ENCODE measurements at regions not wholly inside any gene's neighbourhood (a gene's known extent, or its start where the extent isn't known, plus 50 kb on each side); places are given as distances from the start of the nearest gene placed in this dataset.

DNA sequence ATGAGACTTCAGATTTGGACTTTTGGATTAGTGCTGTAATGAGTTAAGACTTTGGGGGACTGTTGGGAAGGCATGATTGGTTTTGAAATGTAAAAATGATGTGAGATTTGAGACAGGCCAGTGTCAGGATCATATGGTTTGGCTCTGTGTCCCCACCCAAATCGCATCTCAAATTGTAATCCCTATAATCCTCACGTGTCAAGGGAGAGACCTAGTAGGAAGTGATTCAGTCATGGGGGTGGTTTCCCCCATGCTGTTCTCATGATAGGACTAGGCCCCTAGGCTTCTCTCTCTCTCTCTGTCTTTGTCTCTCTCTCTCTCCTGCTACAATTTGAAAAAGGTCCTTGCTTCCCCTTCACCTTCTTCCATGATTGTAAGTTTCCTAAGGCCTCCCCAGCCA lies 473.3 kb upstream of the CD180 start:
- Mint-ChIP-seq H3K27ac (ENCODE audit: unreplicated experiment) (no peak overlapping the region), H3K4me3 (ENCODE audit: unreplicated experiment) (no peak overlapping the region), H3K36me3 (ENCODE audit: low read depth, unreplicated experiment) (no peaks in the 10 kb centered on the region), H3K27me3 (ENCODE audit: low read depth, unreplicated experiment) (no peaks in the 10 kb centered on the region), H3K9me3 (ENCODE audit: unreplicated experiment) (peaks cover 7% of the 10 kb centered on the region), H3K4me1 (ENCODE audit: low read depth, unreplicated experiment) (no peaks in the 10 kb centered on the region)
- FAIRE-seq (no peak), DNase-seq (ENCODE audit: low read depth) (no peak)
- Histone ChIP-seq H3K9ac (ENCODE audit: low read length) (no peak overlapping the region), H2AFZ (ENCODE audit: low read depth, low read length) (no peak overlapping the region), H3K27me3 (ENCODE audit: insufficient read depth, low read length) (no peaks in the 10 kb centered on the region), H4K20me1 (ENCODE audit: insufficient read depth, low read length) (no peaks in the 10 kb centered on the region), H3K4me1 (ENCODE audit: insufficient read depth, low read length) (no peaks in the 10 kb centered on the region), H3K79me2 (ENCODE audit: insufficient read depth, low read length) (no peaks in the 10 kb centered on the region), H3K4me3 (ENCODE audit: insufficient read depth, low read depth, low read length) (no peak overlapping the region), H3K4me2 (ENCODE audit: low read length) (no peak overlapping the region), H3K27ac (ENCODE audit: low read depth, low read length) (no peak overlapping the region), H3K36me3 (ENCODE audit: insufficient read depth, low read length) (no peaks in the 10 kb centered on the region), H3K9me3 (ENCODE audit: insufficient read depth, low read depth, low read length) (peaks cover 2% of the 10 kb centered on the region)
- TF ChIP-seq, protein P1, sequence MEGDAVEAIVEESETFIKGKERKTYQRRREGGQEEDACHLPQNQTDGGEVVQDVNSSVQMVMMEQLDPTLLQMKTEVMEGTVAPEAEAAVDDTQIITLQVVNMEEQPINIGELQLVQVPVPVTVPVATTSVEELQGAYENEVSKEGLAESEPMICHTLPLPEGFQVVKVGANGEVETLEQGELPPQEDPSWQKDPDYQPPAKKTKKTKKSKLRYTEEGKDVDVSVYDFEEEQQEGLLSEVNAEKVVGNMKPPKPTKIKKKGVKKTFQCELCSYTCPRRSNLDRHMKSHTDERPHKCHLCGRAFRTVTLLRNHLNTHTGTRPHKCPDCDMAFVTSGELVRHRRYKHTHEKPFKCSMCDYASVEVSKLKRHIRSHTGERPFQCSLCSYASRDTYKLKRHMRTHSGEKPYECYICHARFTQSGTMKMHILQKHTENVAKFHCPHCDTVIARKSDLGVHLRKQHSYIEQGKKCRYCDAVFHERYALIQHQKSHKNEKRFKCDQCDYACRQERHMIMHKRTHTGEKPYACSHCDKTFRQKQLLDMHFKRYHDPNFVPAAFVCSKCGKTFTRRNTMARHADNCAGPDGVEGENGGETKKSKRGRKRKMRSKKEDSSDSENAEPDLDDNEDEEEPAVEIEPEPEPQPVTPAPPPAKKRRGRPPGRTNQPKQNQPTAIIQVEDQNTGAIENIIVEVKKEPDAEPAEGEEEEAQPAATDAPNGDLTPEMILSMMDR (IDR thresholded peaks at IDR 0.05; ENCODE audit: insufficient read depth, low read depth, low read length): no peak
- no peak for TF ChIP-seq EZH2 (IDR thresholded peaks at IDR 0.05; ENCODE audit: insufficient read depth, low read length)

DNA sequence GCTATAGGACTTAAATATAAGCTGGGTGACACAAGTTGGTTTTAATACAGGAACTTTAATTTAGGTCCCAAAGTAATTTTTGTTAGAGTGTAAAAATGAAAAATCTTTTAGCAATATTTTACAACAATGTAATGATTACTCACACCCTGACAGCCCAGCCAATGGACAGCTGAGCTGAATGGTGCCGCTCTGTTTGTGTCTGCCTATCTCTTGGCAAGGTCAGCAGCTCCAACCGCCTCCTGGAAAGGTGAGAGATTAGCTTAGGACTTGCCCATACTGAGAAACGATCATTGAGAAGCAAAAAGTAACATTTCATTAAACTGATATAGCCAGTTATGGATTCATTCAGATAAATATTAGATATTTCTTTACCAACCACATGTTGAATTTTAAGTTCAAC lies 463.6 kb upstream of the CD180 start:
- no peaks in the 10 kb centered on the region for H3K36me3 ChIP-seq (ENCODE audit: insufficient read depth, low read length)
- no peak overlapping the region for H3K27ac Mint-ChIP-seq (ENCODE audit: unreplicated experiment)
- no peak overlapping the region for H2AFZ ChIP-seq (ENCODE audit: low read depth, low read length)
- no peak overlapping the region for H3K4me3 ChIP-seq (ENCODE audit: insufficient read depth, low read depth, low read length)
- no peaks in the 10 kb centered on the region for H4K20me1 ChIP-seq (ENCODE audit: insufficient read depth, low read length)
- H3K9ac ChIP-seq (ENCODE audit: low read length): no peak overlapping the region
- H3K4me3 Mint-ChIP-seq (ENCODE audit: unreplicated experiment): no peak overlapping the region
- DNase-seq (ENCODE audit: low read depth): no peak
- H3K4me1 Mint-ChIP-seq (ENCODE audit: low read depth, unreplicated experiment): no peaks in the 10 kb centered on the region
- no peaks in the 10 kb centered on the region for H3K27me3 ChIP-seq (ENCODE audit: insufficient read depth, low read length)
- H3K9me3 Mint-ChIP-seq (ENCODE audit: unreplicated experiment): peaks cover 5% of the 10 kb centered on the region
- TF ChIP-seq, protein P1 (IDR thresholded peaks at IDR 0.05; ENCODE audit: insufficient read depth, low read depth, low read length): no peak
- no peak for TF ChIP-seq EZH2 (IDR thresholded peaks at IDR 0.05; ENCODE audit: insufficient read depth, low read length)
- FAIRE-seq: no peak
- no peaks in the 10 kb centered on the region for H3K9me3 ChIP-seq (ENCODE audit: insufficient read depth, low read depth, low read length)
- no peaks in the 10 kb centered on the region for H3K36me3 Mint-ChIP-seq (ENCODE audit: low read depth, unreplicated experiment)
- H3K79me2 ChIP-seq (ENCODE audit: insufficient read depth, low read length): no peaks in the 10 kb centered on the region
- H3K4me2 ChIP-seq (ENCODE audit: low read length): no peak overlapping the region
- H3K4me1 ChIP-seq (ENCODE audit: insufficient read depth, low read length): no peaks in the 10 kb centered on the region
- H3K27ac ChIP-seq (ENCODE audit: low read depth, low read length): no peak overlapping the region
- H3K27me3 Mint-ChIP-seq (ENCODE audit: low read depth, unreplicated experiment): no peaks in the 10 kb centered on the region

DNA sequence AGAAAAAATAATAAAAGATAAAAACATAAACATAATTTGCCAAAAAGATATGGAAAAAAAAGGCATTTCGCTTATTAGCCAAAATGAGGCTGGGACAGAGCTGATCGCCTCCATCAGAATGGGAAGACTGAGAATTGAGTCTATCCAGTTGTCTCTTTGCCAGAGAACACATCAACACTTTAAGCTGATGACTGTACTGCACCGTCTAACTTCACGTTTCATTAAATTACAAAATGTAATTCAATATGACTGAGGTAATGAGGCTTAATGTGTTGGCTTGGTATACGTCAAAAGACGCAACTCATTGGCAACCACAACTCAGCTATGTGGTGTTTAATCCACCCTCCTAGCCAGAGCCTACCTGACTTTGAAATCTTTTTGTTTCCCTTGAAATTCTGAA lies 462.7 kb upstream of the CD180 start:
- Mint-ChIP-seq H3K4me3 (ENCODE audit: unreplicated experiment) (no peak overlapping the region), H3K27ac (ENCODE audit: unreplicated experiment) (no peak overlapping the region), H3K36me3 (ENCODE audit: low read depth, unreplicated experiment) (no peaks in the 10 kb centered on the region), H3K9me3 (ENCODE audit: unreplicated experiment) (peaks cover 5% of the 10 kb centered on the region), H3K27me3 (ENCODE audit: low read depth, unreplicated experiment) (no peaks in the 10 kb centered on the region), H3K4me1 (ENCODE audit: low read depth, unreplicated experiment) (no peaks in the 10 kb centered on the region)
- Histone ChIP-seq H3K27me3 (ENCODE audit: insufficient read depth, low read length) (no peaks in the 10 kb centered on the region), H3K4me3 (ENCODE audit: insufficient read depth, low read depth, low read length) (no peak overlapping the region), H3K79me2 (ENCODE audit: insufficient read depth, low read length) (no peaks in the 10 kb centered on the region), H3K4me1 (ENCODE audit: insufficient read depth, low read length) (no peaks in the 10 kb centered on the region), H3K4me2 (ENCODE audit: low read length) (no peak overlapping the region), H3K36me3 (ENCODE audit: insufficient read depth, low read length) (no peaks in the 10 kb centered on the region), H4K20me1 (ENCODE audit: insufficient read depth, low read length) (no peaks in the 10 kb centered on the region), H3K9me3 (ENCODE audit: insufficient read depth, low read depth, low read length) (no peaks in the 10 kb centered on the region), H3K27ac (ENCODE audit: low read depth, low read length) (no peak overlapping the region), H3K9ac (ENCODE audit: low read length) (no peak overlapping the region), H2AFZ (ENCODE audit: low read depth, low read length) (no peak overlapping the region)
- peak; percentile 72 for DNase-seq (ENCODE audit: low read depth)
- no peak for TF ChIP-seq EZH2 (IDR thresholded peaks at IDR 0.05; ENCODE audit: insufficient read depth, low read length)
- TF ChIP-seq, protein P1 (IDR thresholded peaks at IDR 0.05; ENCODE audit: insufficient read depth, low read depth, low read length): no peak
- no peak for FAIRE-seq

Data from astrocyte (in vitro differentiated cells and primary cell).